ENCODE measurements at regions not wholly inside any gene's neighbourhood (a gene's known extent, or its start where the extent isn't known, plus 50 kb on each side); places are given as distances from the start of the nearest gene placed in this dataset.

DNA sequence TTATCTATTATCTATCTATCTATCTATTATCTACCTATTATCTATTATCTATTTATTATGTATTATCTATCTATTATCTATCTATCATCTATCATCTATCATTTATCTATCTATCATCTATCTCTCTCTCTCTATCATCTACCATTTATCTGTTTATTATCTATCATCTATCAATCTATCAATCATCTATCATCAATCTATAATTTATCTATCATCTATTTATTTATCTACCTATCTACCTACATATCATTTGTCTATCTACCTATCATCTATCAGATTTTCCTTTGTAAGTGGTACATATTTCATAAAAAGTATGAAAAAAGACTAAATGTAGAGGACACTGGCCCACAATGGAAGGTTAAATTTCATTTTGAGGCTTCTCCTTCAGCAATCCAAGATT is 212.1 kb upstream of the EXOC2 start:
- DNase-seq = no peak
- H3K9me2 ChIP-seq = no peaks in the 10 kb centered on the region
- H3K9ac ChIP-seq = no peak overlapping the region
- no peaks in the 10 kb centered on the region for H3K4me1 ChIP-seq (ENCODE audit: control insufficient read depth in 1 of 2, insufficient read depth in 2 of 2, low read depth in 1 of 2, low read length in 1 of 2)
- ChIA-PET POLR2A (no interaction called here), CTCF (no interaction called here)
- peaks cover 5% of the 10 kb centered on the region for H3F3A ChIP-seq (replicated peaks; ENCODE audit: insufficient read depth)
- no peak overlapping the region for H2AFZ ChIP-seq (ENCODE audit: low read depth)
- H3K4me2 ChIP-seq = no peak overlapping the region
- TF ChIP-seq SIN3A (IDR thresholded peaks at IDR 0.05; ENCODE audit: borderline replicate concordance, low read depth, low read length) = no peak
- no peaks in the 10 kb centered on the region for H4K20me1 ChIP-seq (ENCODE audit: insufficient read depth)
- no peaks in the 10 kb centered on the region for H3K36me3 ChIP-seq (replicated peaks in 1 of 2; ENCODE audit: control insufficient read depth in 1 of 2, insufficient read depth in 2 of 2, low read length in 1 of 2)
- no peak overlapping the region for H3K27ac ChIP-seq (ENCODE audit: low read depth in 2 of 2, low read length in 1 of 2)
- peaks cover 22% of the 10 kb centered on the region; the same call in 1 of the 2 replicates for H3K27me3 ChIP-seq (ENCODE audit: insufficient read depth)
- no peak overlapping the region for H3K4me3 ChIP-seq (ENCODE audit: low read depth in 2 of 2, low read length in 1 of 2)
- H3K9me3 ChIP-seq = no peaks in the 10 kb centered on the region
- no peaks in the 10 kb centered on the region for H3K79me2 ChIP-seq (ENCODE audit: insufficient read depth)

DNA sequence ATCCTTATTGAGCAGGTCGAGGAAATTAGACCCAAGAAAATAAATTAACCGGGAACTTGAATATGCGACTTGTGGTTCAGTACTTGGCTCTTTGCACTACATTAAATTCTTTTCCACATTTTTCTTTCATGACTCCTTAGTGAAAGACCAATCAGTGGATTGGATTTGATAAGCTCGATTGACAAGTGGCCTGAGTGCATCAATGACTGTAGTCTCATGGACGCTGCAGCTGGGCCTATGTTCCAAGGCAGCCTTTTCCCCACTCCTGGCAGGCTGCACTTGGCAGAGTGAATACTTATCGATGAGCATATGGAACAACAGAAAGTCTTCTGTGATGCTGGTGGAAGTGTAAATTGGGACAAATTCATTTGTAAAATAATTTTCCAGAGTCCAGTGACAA is 210.8 kb upstream of the EXOC2 start:
- H4K20me1 ChIP-seq (ENCODE audit: insufficient read depth) = no peaks in the 10 kb centered on the region
- H3K79me2 ChIP-seq (ENCODE audit: insufficient read depth) = no peaks in the 10 kb centered on the region
- H3K4me3 ChIP-seq (ENCODE audit: low read depth in 2 of 2, low read length in 1 of 2) = no peak overlapping the region
- H2AFZ ChIP-seq (ENCODE audit: low read depth) = no peak overlapping the region
- H3K9ac ChIP-seq = no peak overlapping the region
- H3F3A ChIP-seq (replicated peaks; ENCODE audit: insufficient read depth) = peaks cover 5% of the 10 kb centered on the region
- POLR2A ChIA-PET = no interaction called here
- CTCF ChIA-PET = interaction anchor here (0.9 kb wide), 1 partner anchor 493 kb away, joined by 3 read pairs; no protein-coding TSS in a partner anchor
- DNase-seq = no peak
- no peaks in the 10 kb centered on the region for H3K9me3 ChIP-seq
- H3K27ac ChIP-seq (ENCODE audit: low read depth in 2 of 2, low read length in 1 of 2) = no peak overlapping the region
- TF ChIP-seq RFX5 (IDR thresholded peaks at IDR 0.05; ENCODE audit: low read length) = no peak
- TF ChIP-seq FOSL2 (IDR thresholded peaks at IDR 0.05; ENCODE audit: borderline replicate concordance, low read depth) = no peak
- TF ChIP-seq, protein P1, sequence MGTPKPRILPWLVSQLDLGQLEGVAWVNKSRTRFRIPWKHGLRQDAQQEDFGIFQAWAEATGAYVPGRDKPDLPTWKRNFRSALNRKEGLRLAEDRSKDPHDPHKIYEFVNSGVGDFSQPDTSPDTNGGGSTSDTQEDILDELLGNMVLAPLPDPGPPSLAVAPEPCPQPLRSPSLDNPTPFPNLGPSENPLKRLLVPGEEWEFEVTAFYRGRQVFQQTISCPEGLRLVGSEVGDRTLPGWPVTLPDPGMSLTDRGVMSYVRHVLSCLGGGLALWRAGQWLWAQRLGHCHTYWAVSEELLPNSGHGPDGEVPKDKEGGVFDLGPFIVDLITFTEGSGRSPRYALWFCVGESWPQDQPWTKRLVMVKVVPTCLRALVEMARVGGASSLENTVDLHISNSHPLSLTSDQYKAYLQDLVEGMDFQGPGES (IDR thresholded peaks at IDR 0.05; ENCODE audit: low read depth, low read length) = no peak
- TF ChIP-seq, protein P2, sequence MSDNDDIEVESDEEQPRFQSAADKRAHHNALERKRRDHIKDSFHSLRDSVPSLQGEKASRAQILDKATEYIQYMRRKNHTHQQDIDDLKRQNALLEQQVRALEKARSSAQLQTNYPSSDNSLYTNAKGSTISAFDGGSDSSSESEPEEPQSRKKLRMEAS (IDR thresholded peaks at IDR 0.05; ENCODE audit: low read depth) = no peak
- TF ChIP-seq, protein P3, sequence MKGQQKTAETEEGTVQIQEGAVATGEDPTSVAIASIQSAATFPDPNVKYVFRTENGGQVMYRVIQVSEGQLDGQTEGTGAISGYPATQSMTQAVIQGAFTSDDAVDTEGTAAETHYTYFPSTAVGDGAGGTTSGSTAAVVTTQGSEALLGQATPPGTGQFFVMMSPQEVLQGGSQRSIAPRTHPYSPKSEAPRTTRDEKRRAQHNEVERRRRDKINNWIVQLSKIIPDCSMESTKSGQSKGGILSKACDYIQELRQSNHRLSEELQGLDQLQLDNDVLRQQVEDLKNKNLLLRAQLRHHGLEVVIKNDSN (IDR thresholded peaks at IDR 0.05; ENCODE audit: borderline replicate concordance, low read depth) = no peak
- TF ChIP-seq NRF1 (IDR thresholded peaks at IDR 0.05; ENCODE audit: low read depth, low read length) = no peak
- no peak for TF ChIP-seq RCOR1 (IDR thresholded peaks at IDR 0.05; ENCODE audit: low read length)
- no peak for TF ChIP-seq GABPA (IDR thresholded peaks at IDR 0.05; ENCODE audit: low read depth)
- no peaks in the 10 kb centered on the region for H3K4me1 ChIP-seq (ENCODE audit: control insufficient read depth in 1 of 2, insufficient read depth in 2 of 2, low read depth in 1 of 2, low read length in 1 of 2)
- H3K27me3 ChIP-seq (ENCODE audit: insufficient read depth) = peaks cover 31% of the 10 kb centered on the region; the same call in 1 of the 2 replicates
- H3K36me3 ChIP-seq (replicated peaks in 1 of 2; ENCODE audit: control insufficient read depth in 1 of 2, insufficient read depth in 2 of 2, low read length in 1 of 2) = no peaks in the 10 kb centered on the region
- 2% methylated on average over 6 of the region's 6 CpGs for WGBS (ENCODE audit: low lambda C conversion rate)
- H3K4me2 ChIP-seq = no peak overlapping the region
- H3K9me2 ChIP-seq = no peaks in the 10 kb centered on the region

Measured in SK-N-SH (cell line).